Glomerular visceral epithelial cell (primary cell): ENCODE measurements at regions not wholly inside any gene's neighbourhood (a gene's known extent, or its start where the extent isn't known, plus 50 kb on each side); places are given as distances from the start of the nearest gene placed in this dataset.

Experiments
- DNase-seq: peaks from one replicate; pipeline ENCODE4 v3.0.0-alpha.2; 2016; ENCODE audit errors: extremely low spot score

DNA sequence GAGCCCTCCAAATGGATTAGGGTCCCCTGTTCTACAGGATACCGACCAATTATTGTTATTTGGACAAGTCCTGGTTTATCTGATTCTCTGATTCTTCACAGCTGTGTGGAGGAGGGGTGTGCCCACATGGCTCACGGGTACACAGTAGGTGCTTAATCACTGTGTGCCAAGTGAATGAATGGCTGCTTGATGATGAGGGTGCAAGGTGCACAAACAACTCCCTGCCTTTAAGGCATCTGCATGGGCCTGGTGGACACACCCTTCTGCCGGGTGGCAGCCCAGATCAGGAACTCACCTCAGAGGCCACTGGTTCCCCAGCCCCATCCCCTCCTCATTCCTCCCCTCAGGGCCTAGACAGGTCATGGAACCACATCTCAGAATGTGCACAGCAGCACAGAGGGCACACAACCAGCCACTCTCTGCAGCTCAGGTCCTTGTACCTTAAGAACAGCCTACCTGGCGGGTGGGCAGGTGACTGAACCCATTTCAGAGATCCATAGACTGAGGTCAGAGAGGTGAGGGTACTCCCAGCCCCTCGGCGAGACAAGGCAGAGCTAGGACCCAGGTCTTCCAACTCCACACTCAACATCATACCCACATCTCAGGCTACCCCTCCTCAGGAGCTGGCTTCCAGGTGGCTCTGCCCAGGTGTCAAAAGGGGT is 50.3 kb downstream of the SHANK2 start:
- no peak for DNase-seq

DNA sequence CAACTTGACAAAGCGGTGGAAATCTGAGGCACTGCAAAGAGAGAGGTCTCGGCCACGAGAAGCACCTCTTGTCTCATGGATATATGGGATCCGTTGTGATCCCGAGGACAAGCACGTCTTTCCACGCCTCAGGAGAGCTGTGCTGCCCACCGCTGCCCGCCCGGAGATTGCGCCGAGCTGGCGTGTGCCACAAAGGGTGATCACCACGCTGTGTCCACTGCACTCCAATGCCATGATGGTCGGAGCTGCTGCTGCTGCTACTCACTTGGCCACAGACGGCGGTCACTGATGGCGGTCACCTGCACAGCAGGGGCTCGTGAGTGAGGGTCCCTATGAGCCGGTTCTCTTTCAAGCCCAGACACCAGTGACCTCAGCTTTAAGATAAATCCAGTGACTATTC is 51.1 kb downstream of the SHANK2 start:
- DNase-seq, result no peak

DNA sequence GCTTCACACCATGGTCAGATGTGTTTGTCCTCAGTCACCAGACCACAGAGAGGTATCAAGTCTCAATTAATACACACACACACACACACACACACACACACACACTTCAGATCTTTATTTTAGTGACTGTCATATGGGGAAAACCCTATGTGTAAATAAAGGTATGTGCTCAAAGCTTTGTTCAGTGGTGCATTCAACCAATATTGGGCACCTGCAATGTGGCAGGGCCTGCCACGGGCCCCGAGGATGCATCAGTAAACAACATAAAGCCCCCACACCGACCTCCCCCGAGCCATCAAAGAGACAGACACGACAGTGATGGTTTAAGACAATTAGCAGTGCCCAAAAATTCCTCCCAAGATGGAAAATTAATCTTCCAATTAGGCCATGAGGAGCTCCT is 51.6 kb downstream of the SHANK2 start:
- no peak for DNase-seq

DNA sequence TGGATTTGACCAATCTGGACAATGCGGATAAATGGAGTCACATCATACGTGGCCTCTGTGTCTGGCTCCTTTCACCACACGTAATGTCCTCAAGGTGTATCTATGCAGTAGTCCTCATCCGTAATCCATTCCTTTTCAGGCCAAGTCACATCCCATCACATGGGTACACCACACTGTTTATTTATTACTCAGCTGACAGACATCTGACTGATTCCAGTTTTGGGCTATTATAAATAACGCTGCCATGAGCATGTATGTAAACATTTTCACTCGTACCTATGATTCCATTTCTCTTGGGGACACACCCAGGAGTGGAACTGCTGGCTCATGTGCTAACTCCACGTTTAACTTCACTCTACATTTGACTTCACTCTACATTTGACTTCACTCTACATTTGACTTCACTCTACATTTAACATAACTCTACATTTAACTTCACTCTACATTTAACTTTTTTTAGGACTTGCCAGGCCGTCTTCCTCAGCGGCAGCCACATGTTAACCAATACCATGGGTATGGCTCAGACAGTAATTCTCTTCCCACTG is 52.1 kb downstream of the SHANK2 start:
- no peak for DNase-seq

DNA sequence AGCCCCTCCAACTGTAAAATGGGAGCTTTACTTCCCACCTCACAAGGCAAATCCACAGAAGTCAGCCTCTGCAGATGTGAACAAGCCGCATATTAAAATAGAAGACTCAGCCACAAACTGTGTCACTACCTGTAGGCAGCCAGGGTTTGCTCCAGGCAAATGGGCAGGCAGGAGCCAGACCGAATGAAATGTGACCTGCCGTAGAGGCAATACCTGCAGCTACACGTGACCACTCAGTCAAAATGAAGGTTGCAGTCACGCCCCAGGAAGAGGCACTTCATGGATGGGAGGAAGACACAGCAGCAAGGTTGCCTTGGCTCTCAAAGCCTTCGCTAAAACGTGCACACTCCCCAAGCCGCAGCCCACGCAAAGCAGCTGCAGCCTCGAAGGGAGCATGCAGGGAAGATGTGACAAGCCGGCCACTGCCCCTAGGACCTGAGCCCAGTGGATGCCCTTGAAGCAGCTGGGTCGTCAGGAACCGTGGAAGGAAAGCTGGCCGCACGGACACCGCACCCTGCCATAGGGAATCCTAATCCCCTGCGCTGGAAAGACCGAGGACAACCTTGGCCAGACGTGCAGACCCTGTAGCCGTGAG is 53.1 kb downstream of the SHANK2 start:
- DNase-seq, result no peak

DNA sequence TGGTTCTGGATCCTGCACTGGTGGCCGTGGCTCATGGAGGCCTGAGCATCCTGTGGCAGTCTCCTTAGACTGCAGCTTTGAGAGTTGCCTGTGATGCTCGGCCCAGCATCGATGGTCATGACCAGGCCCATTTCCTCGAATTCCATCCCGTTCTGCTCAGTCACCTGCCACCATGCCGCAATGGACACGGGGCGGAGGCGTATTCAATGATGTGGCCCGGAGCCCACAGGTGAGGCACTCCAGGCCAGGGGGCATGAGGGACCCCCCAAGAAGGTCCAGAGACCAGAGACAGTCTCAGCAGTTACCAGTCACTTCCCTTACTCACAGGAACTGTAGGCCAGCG is 53.6 kb downstream of the SHANK2 start:
- DNase-seq, result no peak

- DNase-seq, result no peak
These were observed 54.1 kb downstream of the SHANK2 start for GRCh38 chr11:71198141-71198822.

DNA sequence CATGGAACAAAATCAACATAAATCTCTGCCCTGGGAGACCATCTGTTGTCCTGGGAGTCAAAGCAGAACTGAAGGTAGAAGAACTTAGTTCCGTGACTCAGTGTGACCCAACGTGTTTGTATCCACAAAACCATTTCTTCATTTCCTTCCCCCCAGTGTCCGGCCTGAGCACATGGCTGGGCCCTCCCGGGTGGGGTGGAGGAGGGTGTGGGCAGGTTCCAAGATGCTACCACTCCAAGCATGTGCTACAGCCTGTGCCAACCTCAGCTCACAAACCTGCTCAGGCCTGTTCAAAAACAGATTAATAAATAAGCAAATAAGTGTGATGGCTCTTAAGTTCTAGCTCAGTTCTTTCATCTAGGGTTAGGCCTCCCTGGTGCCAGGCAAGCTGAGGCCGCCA is 55.3 kb downstream of the SHANK2 start:
- no peak for DNase-seq

- DNase-seq, result no peak
These were observed 57.7 kb downstream of the SHANK2 start for GRCh38 chr11:71194710-71195109.

DNA sequence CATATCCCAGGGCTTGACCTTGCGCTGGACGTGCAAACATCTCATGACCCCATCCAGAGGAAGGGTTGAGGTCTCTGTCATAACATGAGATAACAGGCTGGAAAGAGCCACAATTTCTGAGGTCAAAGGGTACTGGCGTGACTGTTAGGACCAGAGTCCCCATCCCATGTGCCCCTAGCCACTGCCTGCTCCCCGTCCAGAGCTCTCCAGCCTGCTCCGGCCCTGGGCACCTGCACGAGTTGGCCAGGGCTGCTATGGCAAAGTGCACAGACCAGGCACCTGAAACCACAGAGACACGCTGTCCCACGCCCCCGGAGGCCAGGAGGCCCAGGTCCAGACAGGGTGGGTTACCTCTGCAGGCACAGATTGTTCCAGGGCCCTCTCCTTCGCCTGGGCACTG is 58.9 kb downstream of the SHANK2 start:
- no peak for DNase-seq

DNA sequence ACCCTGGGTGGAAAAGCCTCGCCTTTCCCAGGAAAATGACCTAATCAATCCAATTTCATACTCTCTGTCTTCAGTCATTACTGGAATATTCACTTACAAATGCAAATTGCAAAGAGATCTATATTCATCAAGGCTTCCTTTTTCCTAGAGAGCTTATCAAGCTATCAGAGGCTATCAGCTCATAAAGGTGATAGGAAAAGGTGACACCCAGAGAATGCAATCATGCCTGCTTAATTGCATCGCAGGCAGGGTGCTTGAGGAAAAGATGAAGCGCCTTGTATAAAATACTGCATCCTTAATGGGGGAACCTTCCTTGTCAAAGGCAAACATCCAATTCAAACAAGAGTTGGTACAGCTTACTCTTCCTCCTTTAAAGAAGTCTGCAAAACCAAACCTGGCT is 59.7 kb downstream of the SHANK2 start:
- DNase-seq, result no peak

- DNase-seq, result no peak
These were observed 61.2 kb downstream of the SHANK2 start for GRCh38 chr11:71191201-71191600.

GRCh38 chr11:71190551-71190950 is 61.8 kb downstream of the SHANK2 start:
- no peak for DNase-seq

- DNase-seq, result no peak
These were observed 62.5 kb downstream of the SHANK2 start for GRCh38 chr11:71189768-71190315.

GRCh38 chr11:71188886-71189767 is 63.2 kb downstream of the SHANK2 start:
- DNase-seq, result no peak

DNA sequence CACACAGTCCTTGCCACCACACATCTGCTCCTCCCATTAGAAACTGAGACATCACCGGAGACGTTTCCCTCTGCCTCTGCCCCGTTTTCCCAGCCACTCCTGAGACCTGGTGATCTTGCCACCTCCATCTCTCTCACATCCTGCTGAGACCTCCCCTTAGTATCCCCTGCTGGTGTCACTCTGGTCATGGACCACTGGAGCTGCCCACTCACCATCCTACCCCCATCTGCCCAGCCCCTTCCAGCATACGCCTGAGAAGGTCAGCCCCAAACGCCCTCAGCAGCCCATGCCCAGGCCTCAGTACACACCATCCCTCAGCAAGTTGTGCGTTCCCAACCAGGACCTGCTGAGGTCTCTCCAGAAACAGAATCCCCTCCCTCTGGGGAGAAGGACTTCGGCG is 64.3 kb downstream of the SHANK2 start:
- DNase-seq, result no peak

GRCh38 chr11:71186806-71187205 is 65.6 kb downstream of the SHANK2 start:
- no peak for DNase-seq

DNA sequence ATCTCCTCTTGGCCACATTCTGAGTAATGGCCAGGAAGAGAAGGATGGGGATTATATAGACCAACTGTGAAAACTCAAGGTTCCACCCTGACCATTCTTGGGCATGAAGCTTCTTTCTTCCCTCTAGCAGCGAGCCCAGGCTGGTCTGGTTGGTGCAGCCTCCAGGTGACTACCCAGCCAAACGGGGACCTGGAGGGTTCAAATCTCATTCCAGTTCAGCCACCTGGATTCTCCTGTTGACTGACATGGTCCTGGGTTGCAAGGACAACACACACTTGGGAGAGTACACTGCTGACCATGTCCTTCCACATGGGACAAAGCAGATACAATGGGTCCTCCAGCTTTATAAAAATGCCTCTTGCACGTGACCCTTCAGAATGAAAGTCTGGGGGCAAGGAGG is 67.0 kb downstream of the SHANK2 start:
- no peak for DNase-seq

DNA sequence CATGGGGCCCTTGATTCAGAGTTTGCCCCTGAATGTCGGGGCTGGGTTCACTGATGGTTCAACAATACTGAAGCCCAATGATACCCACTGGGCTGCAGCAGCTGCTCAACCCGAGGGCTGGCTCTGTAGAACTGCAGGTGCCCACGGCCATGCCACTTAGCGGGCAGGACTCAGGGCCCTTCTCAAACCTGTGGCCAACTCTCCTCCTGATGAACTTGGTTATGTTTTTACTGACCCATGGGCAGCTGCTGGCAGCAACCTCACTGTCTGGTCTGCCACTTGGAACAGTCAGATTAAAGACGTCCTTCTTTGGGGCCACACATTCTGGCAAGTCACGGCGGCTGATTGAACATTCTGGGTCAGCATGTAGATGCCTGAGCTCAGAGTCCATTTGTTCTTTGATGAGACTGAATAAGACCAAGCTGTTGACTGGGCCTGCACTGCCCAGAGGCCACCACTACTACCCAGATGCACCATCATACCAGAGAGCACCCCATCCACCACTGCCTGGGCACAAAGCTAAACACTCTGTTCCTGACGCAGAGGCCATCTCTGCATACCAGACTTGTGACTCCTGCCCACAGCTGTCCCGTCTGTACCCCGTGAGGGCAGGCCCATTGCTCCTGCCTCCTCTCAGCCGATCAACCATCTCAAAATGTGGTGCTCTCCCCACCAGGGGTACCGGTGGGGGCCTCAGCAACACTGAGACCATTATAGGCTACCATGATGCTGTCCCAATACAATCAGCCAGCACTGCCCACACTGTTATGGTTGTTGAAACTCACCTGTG is 67.8 kb downstream of the SHANK2 start:
- DNase-seq, result no peak

GRCh38 chr11:71183878-71184277 is 68.5 kb downstream of the SHANK2 start:
- no peak for DNase-seq
